ENCODE measurements at regions not wholly inside any gene's neighbourhood (a gene's known extent, or its start where the extent isn't known, plus 50 kb on each side); places are given as distances from the start of the nearest gene placed in this dataset.

- Mint-ChIP-seq H3K4me1 (ENCODE audit: low read depth, unreplicated experiment) (peaks cover 11% of the 10 kb centered on the region), H3K27ac (ENCODE audit: unreplicated experiment) (no peak overlapping the region), H3K4me3 (ENCODE audit: unreplicated experiment) (no peak overlapping the region), H3K36me3 (ENCODE audit: unreplicated experiment) (peaks cover 13% of the 10 kb centered on the region), H3K27me3 (ENCODE audit: unreplicated experiment) (peaks cover 1% of the 10 kb centered on the region), H3K9me3 (ENCODE audit: unreplicated experiment) (peaks cover 3% of the 10 kb centered on the region)
- DNase-seq = no peak
- TF ChIP-seq CTCF (IDR thresholded peaks at IDR 0.05; ENCODE audit: partially characterized antibody, unreplicated experiment) = no peak
Measured at GRCh38 chr1:222068101-222068500, 326.2 kb upstream of the DUSP10 start.

- Mint-ChIP-seq H3K9me3 (ENCODE audit: unreplicated experiment) (peaks cover 3% of the 10 kb centered on the region), H3K4me1 (ENCODE audit: low read depth, unreplicated experiment) (no peaks in the 10 kb centered on the region), H3K4me3 (ENCODE audit: unreplicated experiment) (no peak overlapping the region), H3K27ac (ENCODE audit: unreplicated experiment) (no peak overlapping the region), H3K36me3 (ENCODE audit: unreplicated experiment) (peaks cover 15% of the 10 kb centered on the region), H3K27me3 (ENCODE audit: unreplicated experiment) (peaks cover 2% of the 10 kb centered on the region)
- no peak for DNase-seq
- no peak for TF ChIP-seq CTCF (IDR thresholded peaks at IDR 0.05; ENCODE audit: partially characterized antibody, unreplicated experiment)
Measured at GRCh38 chr1:222066539-222066938, 324.6 kb upstream of the DUSP10 start.

GRCh38 chr1:222065234-222065633, 323.3 kb upstream of the DUSP10 start:
- Mint-ChIP-seq H3K9me3 (ENCODE audit: unreplicated experiment) (peaks cover 3% of the 10 kb centered on the region), H3K36me3 (ENCODE audit: unreplicated experiment) (peaks cover 15% of the 10 kb centered on the region), H3K27me3 (ENCODE audit: unreplicated experiment) (peaks cover 2% of the 10 kb centered on the region), H3K4me1 (ENCODE audit: low read depth, unreplicated experiment) (peaks cover 5% of the 10 kb centered on the region), H3K27ac (ENCODE audit: unreplicated experiment) (no peak overlapping the region), H3K4me3 (ENCODE audit: unreplicated experiment) (no peak overlapping the region)
- no peak for TF ChIP-seq CTCF (IDR thresholded peaks at IDR 0.05; ENCODE audit: partially characterized antibody, unreplicated experiment)
- DNase-seq = no peak

GRCh38 chr1:222064388-222065211, 322.7 kb upstream of the DUSP10 start:
- DNase-seq = no peak
- peaks cover 2% of the 10 kb centered on the region for H3K27me3 Mint-ChIP-seq (ENCODE audit: unreplicated experiment)
- TF ChIP-seq CTCF (IDR thresholded peaks at IDR 0.05; ENCODE audit: partially characterized antibody, unreplicated experiment) = no peak
- peaks cover 15% of the 10 kb centered on the region for H3K36me3 Mint-ChIP-seq (ENCODE audit: unreplicated experiment)
- peaks cover 3% of the 10 kb centered on the region for H3K9me3 Mint-ChIP-seq (ENCODE audit: unreplicated experiment)
- H3K27ac Mint-ChIP-seq (ENCODE audit: unreplicated experiment) = no peak overlapping the region
- no peak overlapping the region for H3K4me3 Mint-ChIP-seq (ENCODE audit: unreplicated experiment)
- H3K4me1 Mint-ChIP-seq (ENCODE audit: low read depth, unreplicated experiment) = peaks cover 5% of the 10 kb centered on the region

- DNase-seq = no peak
- H3K4me1 Mint-ChIP-seq (ENCODE audit: low read depth, unreplicated experiment) = peaks cover 5% of the 10 kb centered on the region
- peaks cover 3% of the 10 kb centered on the region for H3K9me3 Mint-ChIP-seq (ENCODE audit: unreplicated experiment)
- peaks cover 15% of the 10 kb centered on the region for H3K36me3 Mint-ChIP-seq (ENCODE audit: unreplicated experiment)
- H3K4me3 Mint-ChIP-seq (ENCODE audit: unreplicated experiment) = no peak overlapping the region
- peaks cover 2% of the 10 kb centered on the region for H3K27me3 Mint-ChIP-seq (ENCODE audit: unreplicated experiment)
- H3K27ac Mint-ChIP-seq (ENCODE audit: unreplicated experiment) = no peak overlapping the region
- TF ChIP-seq CTCF (IDR thresholded peaks at IDR 0.05; ENCODE audit: partially characterized antibody, unreplicated experiment) = no peak
Measured at GRCh38 chr1:222062640-222063039, 320.8 kb upstream of the DUSP10 start.
